GM19468 (cell line): ENCODE measurements at regions not wholly inside any gene's neighbourhood (a gene's known extent, or its start where the extent isn't known, plus 50 kb on each side); places are given as distances from the start of the nearest gene placed in this dataset.

Experiments
- ATAC-seq: cut with Tn5 transposase; IDR thresholded peaks from one replicate; pipeline ENCODE4 v1.9.1; 2021; ENCODE audit warnings: mild to moderate bottlenecking, moderate library complexity, moderate number of reproducible peaks; ENCODE audit not compliant: unreplicated experiment; ENCODE audit errors: extremely low read depth

DNA sequence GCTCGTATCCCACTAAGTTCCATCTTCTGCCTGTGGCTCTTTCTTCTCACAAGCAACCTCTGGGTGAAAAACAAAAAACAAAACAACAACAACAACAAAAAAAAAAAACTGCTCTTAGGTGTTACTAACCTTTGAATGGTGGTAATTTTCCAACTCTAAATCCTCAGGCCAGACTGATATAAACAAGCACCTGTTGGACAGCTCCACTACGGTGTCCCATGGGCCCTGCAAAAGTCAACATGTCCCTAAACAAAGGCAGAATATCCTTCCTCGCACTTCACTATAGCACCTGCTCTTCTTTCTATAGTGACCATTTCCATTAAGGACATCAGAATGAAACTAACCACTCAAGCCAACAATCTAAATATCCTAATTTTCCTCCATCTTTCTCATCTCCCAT, 54.6 kb upstream of the PARM1 start:
- no peak for ATAC-seq

GRCh38 chr4:74875451-74875850, 57.5 kb upstream of the PARM1 start:
- ATAC-seq = no peak

GRCh38 chr4:74874753-74875367, 58.1 kb upstream of the PARM1 start:
- ATAC-seq = no peak

- ATAC-seq = peak; percentile 93
Measured at GRCh38 chr4:74873545-74874301, 59.2 kb upstream of the PARM1 start.

- ATAC-seq = no peak
Measured at GRCh38 chr4:74858921-74859562, 64.7 kb upstream of the BTC start.

GRCh38 chr4:74855879-74856278, 61.6 kb upstream of the BTC start:
- ATAC-seq = no peak

DNA sequence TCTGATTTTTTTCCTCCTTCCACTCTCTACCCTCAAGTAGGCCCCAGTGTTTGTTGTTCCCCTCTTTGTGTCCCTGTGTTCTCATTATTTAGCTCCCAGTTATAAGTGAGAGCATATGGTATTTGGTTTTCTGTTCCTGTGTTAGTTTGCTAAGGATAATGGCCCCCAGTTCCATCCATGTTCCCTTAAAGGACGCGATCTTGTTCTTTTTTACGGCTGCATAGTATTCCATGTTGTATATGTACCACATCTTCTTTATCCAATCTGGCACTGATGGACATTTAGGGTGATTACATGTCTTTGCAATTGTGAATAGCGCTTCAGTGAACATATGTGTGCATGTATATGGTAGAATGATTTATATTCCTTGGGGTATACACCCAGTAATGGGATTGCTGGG, 54.5 kb upstream of the BTC start:
- ATAC-seq = no peak

DNA sequence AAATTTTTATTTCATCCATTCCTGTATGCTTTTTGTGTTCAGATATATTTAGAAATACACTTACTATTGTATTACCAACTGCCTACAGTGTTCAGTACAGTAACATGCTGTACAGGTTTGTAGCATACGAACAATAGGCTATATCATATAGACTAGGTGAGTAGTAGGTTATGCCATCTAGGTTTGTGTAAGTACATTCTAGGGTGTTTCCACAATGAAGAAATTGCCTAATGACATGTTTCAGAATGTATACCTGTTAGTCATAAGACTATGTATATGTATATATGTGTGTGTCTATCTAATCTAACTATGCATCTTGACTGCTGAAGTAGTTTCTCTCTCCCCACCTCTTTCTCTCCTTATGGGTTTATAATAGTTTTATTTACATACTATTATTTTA, 51.5 kb upstream of the BTC start:
- ATAC-seq = no peak
